NCI-H1436 (cell line): ENCODE measurements at regions not wholly inside any gene's neighbourhood (a gene's known extent, or its start where the extent isn't known, plus 50 kb on each side); places are given as distances from the start of the nearest gene placed in this dataset.
"Not testable (repeated sequence)": the region's sequence is repeated elsewhere in the genome, so short reads cannot be mapped to it uniquely, and the experiment has no call there.

Experiments
- DNase-seq: peaks from one replicate; lab custom pipeline; 2025; lab: John Stamatoyannopoulos, UW

- DNase-seq = no peak
Measured at GRCh38 chr7:113301983-113302382, 183.6 kb upstream of the SMIM30 start.

DNA sequence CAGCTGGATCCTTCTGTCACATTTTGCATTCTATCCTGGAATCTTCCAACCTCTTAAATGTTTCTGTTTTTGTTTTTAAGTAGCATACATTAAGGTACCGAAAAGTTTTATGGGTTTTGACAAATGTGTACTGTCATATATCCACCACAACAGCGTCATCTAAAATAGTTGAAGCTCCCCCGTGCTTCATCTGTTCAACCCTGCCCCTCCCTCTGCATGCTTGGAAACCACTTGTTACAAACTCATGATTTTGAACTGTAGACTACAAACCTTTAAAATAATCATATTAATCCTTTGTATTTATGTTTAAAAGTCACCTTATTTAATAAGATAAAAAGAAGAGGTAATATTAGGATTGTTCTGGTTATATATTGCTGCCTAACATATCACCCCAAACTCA lies 182.8 kb upstream of the SMIM30 start:
- no peak for DNase-seq

- no peak for DNase-seq
Measured at GRCh38 chr7:113299748-113300147, 181.4 kb upstream of the SMIM30 start.

GRCh38 chr7:113298501-113298900 lies 180.1 kb upstream of the SMIM30 start:
- DNase-seq = no peak

DNA sequence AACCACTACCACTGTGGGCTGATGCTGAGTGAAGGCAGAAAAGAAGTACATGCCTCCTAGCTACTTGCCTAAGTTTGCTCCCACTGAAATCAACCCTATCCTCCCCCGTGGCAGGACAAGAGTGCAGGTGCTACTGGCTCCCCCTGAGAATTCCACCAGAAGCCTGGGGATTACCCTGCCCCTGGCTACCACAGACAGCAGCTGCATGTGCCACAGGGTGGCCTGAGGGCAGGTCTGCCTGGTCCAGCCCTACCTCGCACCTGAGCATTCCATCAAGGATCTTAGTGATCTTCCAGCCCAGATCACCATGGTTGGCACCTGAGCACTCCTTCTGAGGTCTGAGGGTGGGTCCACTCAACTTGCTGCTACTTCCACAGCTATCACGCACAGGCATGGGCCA lies 176.4 kb upstream of the SMIM30 start:
- no peak for DNase-seq

GRCh38 chr7:113292105-113292504 lies 173.8 kb upstream of the SMIM30 start:
- no peak for DNase-seq

- no peak for DNase-seq
Measured at GRCh38 chr7:113291058-113291457, 172.7 kb upstream of the SMIM30 start.

DNA sequence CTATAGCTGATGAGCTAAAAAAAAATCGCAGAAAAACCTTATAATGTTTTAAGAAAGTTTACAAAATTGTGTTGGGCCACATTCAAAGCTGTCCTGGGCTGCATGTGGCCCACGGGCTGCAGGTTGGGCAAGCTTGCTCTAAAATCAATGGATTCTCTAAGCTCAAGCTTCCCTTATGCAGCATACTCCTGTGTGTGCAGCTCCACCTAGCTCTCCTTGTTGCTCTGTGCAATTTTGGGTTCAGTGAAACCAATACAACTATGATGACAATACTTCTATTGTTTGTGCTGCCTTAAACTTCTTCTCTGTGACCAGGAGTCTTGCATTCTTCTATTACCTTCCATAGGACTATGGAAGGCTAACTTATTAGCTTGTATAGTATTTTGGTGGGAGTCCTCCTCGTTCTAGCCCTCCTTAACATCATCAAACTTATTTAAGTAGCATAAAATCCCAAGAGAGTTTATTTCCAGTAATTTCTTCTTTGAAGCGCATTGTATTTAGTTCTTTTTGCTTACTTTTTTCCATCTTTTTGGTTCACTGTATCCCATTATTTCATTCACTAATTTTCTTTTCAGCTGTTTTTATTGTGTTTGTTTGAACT lies 170.9 kb upstream of the SMIM30 start:
- no peak for DNase-seq

DNA sequence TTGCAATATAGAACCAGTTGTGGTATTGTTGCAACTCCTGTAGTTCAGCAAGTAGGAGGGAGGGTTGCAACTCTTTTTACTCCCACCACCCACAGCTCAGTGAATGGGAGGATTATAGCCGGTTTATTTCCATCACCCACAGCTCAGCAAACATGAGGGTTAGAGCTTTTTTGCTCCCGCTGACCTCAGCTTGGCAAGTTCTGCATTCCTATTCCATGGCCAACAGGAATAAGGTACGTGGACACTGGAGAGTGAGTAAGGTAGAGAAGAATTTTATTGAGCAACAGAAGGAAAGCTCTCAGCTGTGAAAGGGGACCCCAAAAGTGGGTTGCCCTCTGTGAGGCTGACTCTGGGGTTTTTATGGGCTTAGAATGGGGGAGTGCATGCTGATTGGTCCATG lies 167.1 kb upstream of the SMIM30 start:
- no peak for DNase-seq

DNA sequence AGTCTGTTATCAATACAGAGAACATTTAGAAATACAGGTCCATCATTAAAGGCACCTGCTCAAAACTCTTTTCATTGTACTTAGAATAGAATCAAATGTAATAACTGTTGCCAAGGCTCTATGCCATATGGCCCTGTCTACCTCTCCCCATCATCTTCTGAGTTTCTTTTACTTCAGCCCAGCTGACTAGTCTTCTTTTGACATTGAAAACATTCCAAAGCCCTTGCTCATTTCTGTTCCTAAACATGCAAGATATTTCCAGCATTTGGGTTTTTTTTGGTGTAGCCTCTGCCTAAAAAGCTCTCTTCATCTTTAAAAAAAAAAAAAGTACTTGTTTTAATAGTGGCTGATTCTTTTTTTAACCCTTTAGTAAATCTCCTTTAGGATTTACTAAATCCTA lies 165.5 kb upstream of the SMIM30 start:
- no peak for DNase-seq

DNA sequence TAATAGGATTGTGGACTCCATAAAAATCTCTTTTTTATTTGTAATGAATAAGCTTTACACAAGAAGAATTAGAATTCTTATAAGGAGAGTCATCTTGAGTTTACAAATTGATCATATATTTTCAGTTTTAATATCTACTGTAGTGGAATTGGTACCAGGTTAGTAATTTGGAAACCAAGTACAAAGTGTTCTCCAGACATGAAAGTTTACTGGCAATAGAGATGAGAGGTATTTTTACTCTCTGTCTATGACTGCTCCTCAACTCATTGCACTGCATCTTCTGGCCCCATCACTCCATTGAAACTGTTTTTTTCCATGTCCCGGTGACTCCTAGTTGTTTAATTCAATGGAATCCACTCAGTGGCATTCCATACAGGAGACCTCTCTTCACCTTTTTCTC lies 164.5 kb upstream of the SMIM30 start:
- no peak for DNase-seq

DNA sequence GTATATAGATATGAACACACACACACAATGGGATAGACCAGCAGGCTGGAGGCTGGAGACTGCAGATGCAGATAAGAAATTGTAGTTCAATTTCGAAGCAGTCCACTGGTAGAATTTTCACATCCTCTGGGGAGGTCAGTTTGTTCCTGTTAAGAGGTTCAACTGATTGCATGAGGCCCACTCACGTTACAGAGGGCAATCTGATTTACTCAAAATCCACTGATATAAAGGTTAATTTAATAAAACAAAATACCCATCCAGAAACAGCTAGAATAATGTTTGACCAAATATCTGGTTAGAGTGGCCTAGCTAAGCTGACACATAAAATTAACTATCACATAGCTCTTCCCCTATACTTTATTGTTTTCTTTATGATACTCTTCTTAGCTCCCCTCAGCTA lies 162.9 kb upstream of the SMIM30 start:
- no peak for DNase-seq

DNA sequence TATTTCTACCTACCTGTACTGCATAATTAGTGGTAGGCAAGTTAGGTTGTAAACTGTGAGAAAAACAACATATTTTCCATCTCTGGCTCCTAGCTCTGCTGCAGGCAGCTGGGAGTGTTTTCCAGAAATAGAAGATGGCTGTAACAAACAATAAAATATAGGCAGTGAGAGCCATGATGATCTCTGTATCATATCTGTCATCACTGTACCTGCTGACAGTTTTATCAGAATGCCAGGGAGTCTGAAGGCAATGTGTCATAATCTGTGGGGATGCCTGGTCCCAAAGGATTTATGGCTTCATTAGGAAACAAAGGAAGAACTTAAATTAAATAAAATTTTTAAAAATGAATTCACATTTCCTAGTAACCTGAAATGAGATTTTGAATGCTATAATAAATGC lies 160.9 kb upstream of the SMIM30 start:
- no peak for DNase-seq

- no peak for DNase-seq
Measured at GRCh38 chr7:113270790-113271189, 152.4 kb upstream of the SMIM30 start.

- DNase-seq = not testable (repeated sequence)
Measured at GRCh38 chr7:113269592-113269991, 151.2 kb upstream of the SMIM30 start.

- DNase-seq = no peak
Measured at GRCh38 chr7:113268757-113269156, 150.4 kb upstream of the SMIM30 start.

DNA sequence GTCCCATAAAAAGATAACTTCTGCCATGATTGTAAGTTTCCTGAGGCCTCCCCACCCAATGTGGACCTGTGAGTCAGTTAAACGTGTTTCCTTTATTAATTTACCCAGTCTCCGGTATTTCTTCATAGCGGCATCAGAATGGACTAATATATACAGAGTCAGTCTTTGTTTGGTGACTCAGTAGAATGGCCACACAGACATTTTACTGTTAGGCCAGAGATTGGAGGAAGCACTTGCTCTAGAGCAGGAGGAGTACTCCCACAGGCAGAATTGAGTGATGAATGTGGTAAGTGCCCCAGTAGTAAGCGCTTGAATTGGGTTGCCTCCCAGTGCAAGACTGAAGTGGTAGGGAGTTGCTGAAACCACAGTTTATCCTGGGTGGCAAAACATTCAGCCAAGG lies 149.5 kb upstream of the SMIM30 start:
- DNase-seq = no peak

DNA sequence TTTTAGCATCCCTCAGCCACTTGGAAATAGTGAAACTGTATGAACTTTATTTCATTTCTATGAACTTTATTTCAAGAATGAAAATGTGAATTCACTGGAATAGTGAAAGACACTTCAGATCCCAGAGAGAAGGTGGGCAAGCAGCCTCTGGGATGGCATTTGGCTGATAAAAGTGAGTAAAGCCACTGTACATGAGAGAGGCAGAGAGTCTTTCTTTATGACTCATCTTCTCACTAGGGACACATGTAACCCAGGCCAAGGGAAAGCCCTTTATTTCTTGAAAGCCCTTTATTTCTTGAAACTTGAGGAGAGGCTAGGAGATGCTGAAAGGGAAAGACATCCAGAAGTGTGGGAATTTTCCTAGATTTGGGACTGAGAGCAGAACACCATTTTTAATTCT lies 148.9 kb upstream of the SMIM30 start:
- DNase-seq = no peak

DNA sequence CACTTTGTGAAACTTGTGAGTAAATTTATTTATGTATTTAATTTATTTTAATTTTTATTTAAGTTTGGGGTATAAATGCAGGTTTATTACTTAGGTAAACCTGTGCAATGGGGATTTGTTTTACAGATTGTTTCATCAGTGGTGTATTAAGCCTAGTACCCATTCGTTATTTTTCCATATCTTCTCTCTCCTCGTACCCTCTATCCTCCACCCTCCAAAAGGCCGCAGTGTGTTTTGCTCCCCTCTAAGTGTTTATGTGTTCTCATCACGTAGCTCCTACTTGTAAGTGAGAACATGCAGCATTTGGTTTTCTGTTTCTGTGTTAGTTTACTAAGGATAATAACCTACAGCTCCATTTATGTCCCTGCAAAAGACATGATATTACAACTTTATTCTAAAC lies 145.4 kb upstream of the SMIM30 start:
- DNase-seq = peak; percentile 11

GRCh38 chr7:113263215-113263742 lies 144.9 kb upstream of the SMIM30 start:
- DNase-seq = not testable (repeated sequence)

DNA sequence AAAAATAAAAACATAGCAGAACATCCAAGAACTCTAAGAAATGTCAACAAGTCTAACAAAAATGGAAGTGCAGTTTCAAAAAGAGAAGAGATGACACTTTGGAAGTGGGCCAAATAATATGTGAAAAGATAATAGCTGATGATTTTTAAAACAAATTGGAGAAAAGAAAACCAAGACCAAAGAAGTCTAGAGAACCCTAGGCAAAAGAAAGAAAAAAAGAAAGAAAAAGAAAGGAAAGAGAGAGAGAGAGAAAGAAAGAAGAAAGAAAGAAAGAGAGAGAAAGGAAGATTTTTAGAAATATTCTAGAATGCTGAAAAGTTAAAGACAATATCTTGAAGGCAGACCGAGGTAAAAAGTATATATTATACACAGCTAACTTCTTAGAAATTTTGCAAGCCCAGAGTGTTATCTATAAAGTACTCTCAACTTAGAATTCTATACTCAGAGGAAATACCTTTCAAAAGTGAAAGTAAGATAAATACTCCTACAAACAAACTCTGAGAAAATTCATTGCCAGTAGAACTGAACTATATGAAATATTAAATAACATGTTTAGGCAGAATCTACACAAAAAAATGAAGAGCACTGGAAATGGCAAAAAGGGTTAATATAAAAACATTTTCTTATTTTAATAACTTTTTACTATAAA lies 138.7 kb upstream of the SMIM30 start:
- no peak for DNase-seq

DNA sequence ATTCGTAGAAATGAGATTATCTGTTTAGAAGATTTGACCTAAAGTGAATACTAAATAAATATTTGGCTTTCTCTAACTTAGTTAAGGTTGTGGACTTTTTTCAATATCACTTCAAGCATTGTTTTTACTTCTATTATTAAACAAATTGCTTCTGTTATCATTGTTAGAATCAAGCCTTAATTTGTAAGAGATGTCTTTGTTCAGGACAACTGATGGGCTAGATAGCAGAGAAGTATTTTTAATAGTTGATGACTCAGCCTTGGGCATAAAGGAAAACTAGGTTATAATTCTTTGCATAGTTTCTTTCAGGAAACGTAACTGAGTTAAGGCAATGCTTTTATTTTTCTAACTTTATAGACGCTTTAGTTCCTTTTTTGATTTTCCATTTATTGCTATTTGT lies 128.8 kb upstream of the SMIM30 start:
- DNase-seq = no peak

- DNase-seq = no peak
Measured at GRCh38 chr7:113246738-113247137, 128.4 kb upstream of the SMIM30 start.

DNA sequence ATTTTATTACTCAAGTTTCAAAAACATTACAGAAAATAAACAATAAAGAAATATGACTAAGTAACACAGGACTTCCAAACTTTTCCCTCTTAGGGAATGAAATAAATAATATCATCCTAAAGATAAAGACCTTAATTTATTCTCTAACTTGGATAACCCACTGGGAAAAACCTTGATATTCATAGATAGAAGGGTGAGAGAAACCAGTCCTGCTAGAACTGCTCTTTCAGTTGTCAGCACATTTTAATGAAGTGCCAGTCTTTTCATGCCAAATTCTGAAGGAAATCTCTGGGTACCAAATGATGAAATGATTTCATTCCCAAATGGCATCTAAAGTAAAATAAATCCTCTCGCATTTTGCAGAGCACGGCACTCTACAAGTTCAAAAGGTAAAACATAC lies 114.5 kb upstream of the SMIM30 start:
- DNase-seq = no peak
